ENCODE measurements at regions not wholly inside any gene's neighbourhood (a gene's known extent, or its start where the extent isn't known, plus 50 kb on each side); places are given as distances from the start of the nearest gene placed in this dataset.

- TF ChIP-seq CTCF (IDR thresholded peaks at IDR 0.05) = no peak
- TF ChIP-seq POLR2A (IDR thresholded peaks at IDR 0.05) = no peak
Measured at GRCh38 chr5:154598021-154598420, 120.0 kb upstream of the HAND1 start.
